Cardiac muscle cell (in vitro differentiated cells and primary cell): ENCODE measurements at regions not wholly inside any gene's neighbourhood (a gene's known extent, or its start where the extent isn't known, plus 50 kb on each side); places are given as distances from the start of the nearest gene placed in this dataset.
A peak's percentile ranks its signal among the peaks of the same experiment; 100 is the strongest.
"Not testable (repeated sequence)": the region's sequence is repeated elsewhere in the genome, so short reads cannot be mapped to it uniquely, and the experiment has no call there.

Experiments
- DNase-seq, 2 donors: peaks; one replicate each; pipeline versions ENCODE4 v3.0.0 to v3.0.0-alpha.2; 2010 to 2017; ENCODE audit warnings: low read depth in 1 of 2, low spot score in 1 of 2
- H3K27ac ChIP-seq: fragments of 200-600 bp; sonication (generic); 2 replicates; pipeline ENCODE4 v1.5.1; 2016
- H3K27me3 ChIP-seq: fragments of 200-600 bp; sonication (generic); 2 replicates; pipeline ENCODE4 v1.6.0; 2016; ENCODE audit warnings: control low read depth
- H3K36me3 ChIP-seq: fragments of 200-600 bp; sonication (generic); 2 replicates; pipeline ENCODE4 v1.5.1; 2016; ENCODE audit warnings: control low read depth
- H3K4me1 ChIP-seq: fragments of 200-600 bp; sonication (generic); 2 replicates; pipeline ENCODE4 v1.8.1; 2017; ENCODE audit warnings: low read depth, mild to moderate bottlenecking, mixed run types
- H3K4me3 ChIP-seq: fragments of 200-600 bp; sonication (generic); 2 replicates; pipeline ENCODE4 v1.5.1; 2016; ENCODE audit warnings: mild to moderate bottlenecking
- H3K9me3 ChIP-seq: fragments of 200-600 bp; sonication (generic); 2 replicates; pipeline ENCODE4 v1.5.1; 2017; ENCODE audit warnings: low read depth, mild to moderate bottlenecking, control low read depth
- CTCF ChIP-seq: IDR thresholded peaks from 2 replicates; pipeline ENCODE4 v1.5.1; 2012; ENCODE audit warnings: low read depth, mild to moderate bottlenecking, low read length

- Histone ChIP-seq H3K4me1 (no peaks in the 10 kb centered on the region), H3K9me3 (peaks cover 11% of the 10 kb centered on the region), H3K27me3 (no peaks in the 10 kb centered on the region), H3K36me3 (no peaks in the 10 kb centered on the region), H3K4me3 (no peak overlapping the region), H3K27ac (no peak overlapping the region)
- TF ChIP-seq CTCF = no peak
- DNase-seq = no peak
These were observed 115.5 kb upstream of the GOLGA6L6 start for GRCh38 chr15:20657084-20657483.

- H3K9me3 ChIP-seq = peaks cover 5% of the 10 kb centered on the region
- no peaks in the 10 kb centered on the region for H3K36me3 ChIP-seq
- no peak for TF ChIP-seq CTCF
- no peak for DNase-seq
- H3K27me3 ChIP-seq = no peaks in the 10 kb centered on the region
- H3K27ac ChIP-seq = no peak overlapping the region
- no peaks in the 10 kb centered on the region for H3K4me1 ChIP-seq
- H3K4me3 ChIP-seq = no peak overlapping the region
These were observed 111.3 kb upstream of the GOLGA6L6 start for GRCh38 chr15:20652914-20653313.

GRCh38 chr15:20648402-20648975 is 106.9 kb upstream of the GOLGA6L6 start:
- not testable (repeated sequence) for H3K27me3 ChIP-seq, H3K4me3 ChIP-seq, DNase-seq, H3K36me3 ChIP-seq, H3K27ac ChIP-seq, H3K4me1 ChIP-seq
- peaks cover 23% of the 10 kb centered on the region for H3K9me3 ChIP-seq

GRCh38 chr15:20646529-20647142 is 105.0 kb upstream of the GOLGA6L6 start:
- Histone ChIP-seq H3K4me3 (no peak overlapping the region), H3K27ac (no peak overlapping the region), H3K27me3 (no peaks in the 10 kb centered on the region), H3K4me1 (no peaks in the 10 kb centered on the region), H3K36me3 (no peaks in the 10 kb centered on the region), H3K9me3 (peaks cover 30% of the 10 kb centered on the region)
- no peak for TF ChIP-seq CTCF
- no peak for DNase-seq

- Histone ChIP-seq H3K9me3 (peaks cover 30% of the 10 kb centered on the region), H3K4me1 (no peaks in the 10 kb centered on the region), H3K4me3 (no peak overlapping the region), H3K27me3 (no peaks in the 10 kb centered on the region), H3K27ac (no peak overlapping the region), H3K36me3 (no peaks in the 10 kb centered on the region)
- DNase-seq = peak in 1 of 2 donors; percentile 6
- no peak for TF ChIP-seq CTCF
These were observed 104.4 kb upstream of the GOLGA6L6 start for GRCh38 chr15:20645956-20646355.

GRCh38 chr15:20644896-20645295 is 103.3 kb upstream of the GOLGA6L6 start:
- H3K27ac ChIP-seq = no peak overlapping the region
- no peaks in the 10 kb centered on the region for H3K4me1 ChIP-seq
- peaks cover 30% of the 10 kb centered on the region for H3K9me3 ChIP-seq
- DNase-seq = no peak
- no peaks in the 10 kb centered on the region for H3K27me3 ChIP-seq
- no peak overlapping the region for H3K4me3 ChIP-seq
- no peaks in the 10 kb centered on the region for H3K36me3 ChIP-seq
- TF ChIP-seq CTCF = no peak
